Gastroesophageal sphincter (tissue), 3 donors: ENCODE measurements at regions not wholly inside any gene's neighbourhood (a gene's known extent, or its start where the extent isn't known, plus 50 kb on each side); places are given as distances from the start of the nearest gene placed in this dataset.

Experiments used
- EP300 ChIP-seq: sonication (generic); formaldehyde crosslinking; IDR thresholded peaks from one replicate; pipeline ENCODE4 v1.6.1; 2017; ENCODE audit warnings: antibody characterized with exemption, mild to moderate bottlenecking
- POLR2A ChIP-seq, 2 donors: fragments of 450-650 bp; IDR thresholded peaks; one replicate each; pipeline ENCODE4 v1.6.1; 2017; ENCODE audit warnings: antibody characterized with exemption in 2 of 2, mild to moderate bottlenecking in 2 of 2, moderate library complexity in 1 of 2
- TF ChIP-seq, protein P1 (sequence below), 4 experiments: fragments of 200-600 bp in 2 of 4; fragments of 450-650 bp in 2 of 4; sonication (generic) in 1 of 4; IDR thresholded peaks; one replicate each; pipeline ENCODE4 v1.5.1; 2017 to 2019; ENCODE audit warnings: antibody characterized with exemption in 4 of 4, mild to moderate bottlenecking in 2 of 4, moderate library complexity in 2 of 4

DNA sequence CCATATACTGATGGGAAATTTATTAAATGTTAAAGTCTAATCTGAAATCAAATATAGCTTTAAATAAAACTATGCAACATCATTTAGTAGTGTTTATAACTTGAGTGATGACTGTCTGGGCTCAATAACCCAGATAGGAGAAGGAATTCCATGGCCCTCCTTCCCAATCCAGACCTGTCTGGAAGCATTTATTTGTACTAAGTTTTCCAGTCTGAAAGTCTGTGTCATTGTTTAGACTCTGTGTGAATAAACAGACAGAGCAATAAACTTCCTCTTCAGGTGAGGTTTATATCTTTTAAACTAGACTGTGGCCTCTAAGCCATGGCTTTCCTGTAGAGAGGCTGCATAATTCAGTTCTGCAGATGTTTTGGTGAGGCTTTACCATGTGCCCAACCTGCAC, 176.4 kb downstream of the SOX4 start:
- TF ChIP-seq EP300 (no peak), POLR2A (IDR thresholded peaks at IDR 0.05) (no peak)
- TF ChIP-seq, protein P1, sequence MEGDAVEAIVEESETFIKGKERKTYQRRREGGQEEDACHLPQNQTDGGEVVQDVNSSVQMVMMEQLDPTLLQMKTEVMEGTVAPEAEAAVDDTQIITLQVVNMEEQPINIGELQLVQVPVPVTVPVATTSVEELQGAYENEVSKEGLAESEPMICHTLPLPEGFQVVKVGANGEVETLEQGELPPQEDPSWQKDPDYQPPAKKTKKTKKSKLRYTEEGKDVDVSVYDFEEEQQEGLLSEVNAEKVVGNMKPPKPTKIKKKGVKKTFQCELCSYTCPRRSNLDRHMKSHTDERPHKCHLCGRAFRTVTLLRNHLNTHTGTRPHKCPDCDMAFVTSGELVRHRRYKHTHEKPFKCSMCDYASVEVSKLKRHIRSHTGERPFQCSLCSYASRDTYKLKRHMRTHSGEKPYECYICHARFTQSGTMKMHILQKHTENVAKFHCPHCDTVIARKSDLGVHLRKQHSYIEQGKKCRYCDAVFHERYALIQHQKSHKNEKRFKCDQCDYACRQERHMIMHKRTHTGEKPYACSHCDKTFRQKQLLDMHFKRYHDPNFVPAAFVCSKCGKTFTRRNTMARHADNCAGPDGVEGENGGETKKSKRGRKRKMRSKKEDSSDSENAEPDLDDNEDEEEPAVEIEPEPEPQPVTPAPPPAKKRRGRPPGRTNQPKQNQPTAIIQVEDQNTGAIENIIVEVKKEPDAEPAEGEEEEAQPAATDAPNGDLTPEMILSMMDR (IDR thresholded peaks at IDR 0.05), result no peak
